Caki2 (cell line): ENCODE measurements at regions not wholly inside any gene's neighbourhood (a gene's known extent, or its start where the extent isn't known, plus 50 kb on each side); places are given as distances from the start of the nearest gene placed in this dataset.

Experiments used
- DNase-seq: peaks from one replicate; pipeline ENCODE4 v3.0.0-alpha.2; 2015; ENCODE audit warnings: low read depth
- in situ Hi-C: cut with HindIII; loops from 2 replicates; pipeline ENCODE4 v1.10.0; 2016; ENCODE audit warnings: low sequenced_read_pairs, low pct_unique_long_range_greater_than_20kb, mixed read lengths

GRCh38 chr16:8243981-8244380 is 346.3 kb downstream of the TMEM114 start:
- in situ Hi-C loops: loop anchor here (10.0 kb wide), 1 partner anchor 101 kb away; no protein-coding TSS in a partner anchor

DNA sequence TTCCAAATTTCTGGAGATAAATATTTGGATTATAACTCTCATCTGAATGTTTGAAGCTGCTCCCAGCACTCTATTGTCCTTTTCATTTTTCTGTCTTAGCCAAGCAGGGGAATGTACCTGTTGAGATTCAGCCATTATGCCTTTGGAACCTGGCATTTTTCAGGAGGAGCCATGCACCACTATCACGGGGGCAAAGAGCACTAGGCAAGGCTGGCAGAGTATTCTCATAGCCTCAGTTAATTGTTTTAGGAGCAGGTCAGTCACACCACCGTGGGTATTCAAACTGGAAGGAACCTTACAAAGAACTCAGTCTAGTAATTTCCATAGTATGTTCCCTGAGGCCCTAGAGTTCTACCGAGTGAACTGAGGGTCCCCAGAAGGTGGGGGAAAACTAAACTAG is 348.9 kb downstream of the TMEM114 start:
- in situ Hi-C loops: loop anchor here (10.0 kb wide), 1 partner anchor 103 kb away; no protein-coding TSS in a partner anchor
- no peak for DNase-seq

More at GRCh38 chr16:8243981-8244380, 346.3 kb downstream of the TMEM114 start:
- no peak for DNase-seq

GRCh38 chr16:8239443-8239842 is 350.9 kb downstream of the TMEM114 start:
- in situ Hi-C loops: no loop called here
- DNase-seq: no peak

GRCh38 chr16:8237452-8237851 is 352.9 kb downstream of the TMEM114 start:
- DNase-seq: no peak
- in situ Hi-C loops: no loop called here

GRCh38 chr16:8236816-8237215 is 353.5 kb downstream of the TMEM114 start:
- in situ Hi-C loops: no loop called here
- no peak for DNase-seq

DNA sequence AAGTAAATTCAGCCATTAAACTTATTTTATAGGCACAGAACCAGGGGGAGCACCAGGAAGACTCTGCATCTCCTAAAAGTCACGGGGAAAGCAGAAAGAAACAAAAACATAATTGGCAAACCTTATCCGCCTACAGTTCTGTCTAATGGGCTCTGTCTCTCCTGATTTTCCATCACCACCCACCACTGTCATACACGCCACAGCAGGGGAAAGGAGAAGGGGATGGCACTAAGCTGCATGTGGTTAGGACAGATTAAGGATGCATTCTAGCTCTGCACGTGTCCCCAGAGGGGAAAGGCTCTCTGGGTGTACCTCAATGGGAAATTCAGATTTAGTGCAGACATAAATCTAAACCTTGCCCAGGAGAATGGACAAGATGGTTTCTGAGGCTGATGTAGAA is 359.8 kb downstream of the TMEM114 start:
- in situ Hi-C loops: no loop called here

GRCh38 chr16:8229011-8229520 is 361.2 kb downstream of the TMEM114 start:
- in situ Hi-C loops: no loop called here

More for the DNA sequence above, 359.8 kb downstream of the TMEM114 start:
- DNase-seq: no peak

DNA sequence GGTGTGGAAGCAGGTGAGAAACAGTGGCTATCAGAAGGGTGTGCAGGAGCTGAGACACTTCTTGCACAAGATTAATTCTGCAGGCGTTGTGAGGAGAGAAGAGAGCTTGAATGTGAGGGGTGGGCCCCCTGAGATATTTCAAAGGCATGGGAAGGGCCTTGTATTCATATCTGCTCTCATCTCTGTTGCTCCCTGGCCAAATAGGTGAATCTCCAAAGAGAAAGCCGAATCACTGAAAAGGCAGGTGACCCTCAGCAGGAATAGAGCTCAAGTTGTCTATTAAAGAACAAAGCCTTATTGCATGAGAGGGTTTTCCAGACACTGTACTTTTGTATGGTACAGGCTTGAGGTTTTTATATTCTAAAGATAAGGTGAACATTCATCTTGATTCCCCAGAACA is 373.1 kb downstream of the TMEM114 start:
- in situ Hi-C loops: no loop called here
- DNase-seq: no peak

More at GRCh38 chr16:8229011-8229520, 361.2 kb downstream of the TMEM114 start:
- DNase-seq: no peak

DNA sequence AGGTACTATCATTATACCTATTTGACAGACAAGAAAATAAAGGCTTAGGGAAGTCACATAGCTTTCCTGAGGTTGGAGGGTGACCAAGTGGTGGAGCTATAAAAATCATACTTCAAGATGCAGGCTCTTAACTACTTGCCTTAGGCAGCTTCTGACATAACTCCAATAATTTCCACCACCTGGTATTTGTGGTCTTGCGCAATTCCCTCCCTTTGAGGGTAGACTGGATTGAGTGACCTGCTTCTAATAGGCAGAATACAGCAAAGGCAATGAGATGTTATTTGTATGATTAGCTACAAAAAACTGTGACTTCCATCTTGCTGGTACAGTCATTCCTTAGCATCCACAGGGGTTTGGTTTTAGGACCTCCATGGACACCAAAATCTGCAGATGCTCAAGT is 385.5 kb downstream of the TMEM114 start:
- in situ Hi-C loops: no loop called here
- DNase-seq: no peak

DNA sequence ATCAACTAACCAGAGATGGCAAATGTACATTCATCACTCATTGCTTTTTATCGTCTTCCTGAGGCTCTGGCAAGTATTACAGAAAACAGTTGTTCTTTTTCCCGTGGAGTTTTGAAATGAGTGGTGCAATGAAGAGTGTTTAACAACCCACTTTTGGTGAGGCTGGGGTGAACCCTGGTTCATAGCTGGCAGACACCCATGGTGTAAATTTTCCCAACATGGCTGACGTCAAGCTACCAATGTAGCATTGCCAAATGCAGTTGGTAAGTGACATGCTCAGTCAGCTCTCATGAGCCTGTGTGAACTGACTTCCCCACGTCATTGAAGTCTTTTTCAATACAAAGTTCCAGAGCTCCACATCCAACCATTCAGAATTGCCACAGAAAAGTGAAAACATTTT is 386.2 kb downstream of the TMEM114 start:
- in situ Hi-C loops: no loop called here
- no peak for DNase-seq

DNA sequence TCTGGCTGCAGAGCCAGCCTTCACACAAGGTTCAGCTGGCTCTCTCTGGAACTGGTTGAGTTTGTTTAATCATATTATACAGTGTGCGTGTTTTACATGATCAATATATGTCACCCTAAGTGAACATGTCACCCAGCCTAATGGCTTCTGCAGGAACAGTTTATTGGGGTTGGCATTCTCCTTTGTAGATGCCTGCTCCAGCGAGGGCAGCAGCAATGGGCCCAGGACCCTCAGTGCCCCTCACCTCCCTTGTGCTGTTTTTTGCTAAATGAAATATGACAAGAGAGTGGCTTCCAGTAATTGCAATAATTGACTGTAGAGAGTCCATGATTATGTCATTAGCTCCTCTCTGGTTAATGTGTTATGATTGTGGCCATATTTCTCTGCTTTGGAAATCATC is 387.2 kb downstream of the TMEM114 start:
- in situ Hi-C loops: no loop called here
- no peak for DNase-seq

- in situ Hi-C loops: no loop called here
- no peak for DNase-seq
Measured at GRCh38 chr16:8200839-8201238, 389.5 kb downstream of the TMEM114 start.

- in situ Hi-C loops: no loop called here
- no peak for DNase-seq
Measured at GRCh38 chr16:8199390-8199789, 390.9 kb downstream of the TMEM114 start.

- DNase-seq: no peak
- in situ Hi-C loops: no loop called here
Measured at GRCh38 chr16:8194794-8195193, 395.5 kb downstream of the TMEM114 start.

DNA sequence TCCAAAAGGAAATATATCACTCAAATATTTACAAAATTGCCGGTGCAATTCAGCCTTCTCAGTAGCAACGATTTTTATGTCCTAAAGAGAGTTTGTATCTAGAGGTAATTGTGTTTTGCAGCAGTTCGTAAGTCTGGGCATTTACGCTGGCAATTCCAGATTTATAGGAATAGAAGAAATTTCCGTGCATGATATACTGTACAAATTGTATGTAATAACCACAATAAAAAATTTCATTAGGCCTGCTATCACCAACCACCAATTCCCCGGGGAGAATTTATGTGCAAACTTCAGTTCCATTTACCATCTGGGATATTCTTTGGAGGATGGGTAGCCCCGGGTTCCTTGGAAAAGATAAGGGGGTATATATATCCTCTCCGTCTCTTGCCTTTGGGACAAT is 401.5 kb downstream of the TMEM114 start:
- in situ Hi-C loops: no loop called here
- no peak for DNase-seq

DNA sequence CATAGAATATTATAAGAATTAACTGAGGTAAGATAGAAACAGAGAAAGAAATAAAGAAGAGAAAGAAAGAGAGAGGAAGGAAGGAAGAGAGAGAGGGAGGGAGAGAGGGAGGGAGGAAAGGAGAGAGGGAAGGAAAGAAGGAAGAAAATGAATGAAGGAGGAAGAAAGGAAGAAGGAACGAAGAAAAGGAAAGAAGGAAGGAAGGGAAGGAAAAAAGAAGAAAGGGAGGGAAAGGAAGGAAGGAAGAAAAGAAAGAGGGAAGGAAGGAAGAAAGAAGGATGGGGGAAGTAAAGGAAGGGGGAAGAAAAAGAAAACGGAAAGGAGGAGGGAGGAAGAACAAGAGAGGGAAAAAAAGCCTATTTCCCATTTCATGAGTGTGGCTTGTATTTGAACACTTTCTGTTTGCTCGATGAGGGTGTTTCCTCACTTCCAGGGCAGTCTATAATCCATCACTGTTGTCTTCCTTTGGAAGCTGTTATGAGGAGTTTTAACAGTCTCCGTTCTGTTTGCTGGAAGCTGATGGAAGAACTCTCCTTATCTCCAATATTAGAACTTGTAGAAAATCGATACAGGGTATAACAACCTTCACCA is 402.4 kb downstream of the TMEM114 start:
- in situ Hi-C loops: no loop called here
- DNase-seq: no peak

GRCh38 chr16:8184854-8185253 is 405.5 kb downstream of the TMEM114 start:
- no peak for DNase-seq
- in situ Hi-C loops: no loop called here

- in situ Hi-C loops: no loop called here
- no peak for DNase-seq
Measured at GRCh38 chr16:8183176-8184099, 406.9 kb downstream of the TMEM114 start.

GRCh38 chr16:8182761-8183160 is 407.6 kb downstream of the TMEM114 start:
- in situ Hi-C loops: no loop called here
- DNase-seq: no peak
